GM21825 (cell line): ENCODE measurements at regions not wholly inside any gene's neighbourhood (a gene's known extent, or its start where the extent isn't known, plus 50 kb on each side); places are given as distances from the start of the nearest gene placed in this dataset.
A peak's percentile ranks its signal among the peaks of the same experiment; 100 is the strongest.

Source experiments
- ATAC-seq: cut with Tn5 transposase; IDR thresholded peaks from one replicate; pipeline ENCODE4 v1.9.1; 2021; ENCODE audit warnings: mild to moderate bottlenecking, moderate library complexity; ENCODE audit not compliant: unreplicated experiment

DNA sequence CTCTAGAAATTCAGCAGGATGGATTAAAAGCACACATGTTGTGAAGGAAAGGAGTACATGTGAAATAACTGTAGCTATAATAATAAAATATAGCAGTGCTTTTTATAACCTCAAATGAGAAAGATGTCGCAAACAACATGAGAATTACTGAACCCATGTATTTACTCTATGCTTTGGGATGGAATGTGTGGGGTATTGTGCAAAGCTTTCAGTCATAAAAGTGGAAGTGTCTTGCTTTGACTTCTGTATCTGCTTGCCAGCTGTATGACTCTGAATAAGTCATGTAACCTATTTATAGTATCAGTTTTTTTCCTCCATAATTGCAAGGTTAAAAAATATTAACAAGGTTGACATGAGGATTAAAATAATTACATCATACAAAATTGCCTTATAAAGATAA lies 519.3 kb upstream of the CADM2 start:
- no peak for ATAC-seq

DNA sequence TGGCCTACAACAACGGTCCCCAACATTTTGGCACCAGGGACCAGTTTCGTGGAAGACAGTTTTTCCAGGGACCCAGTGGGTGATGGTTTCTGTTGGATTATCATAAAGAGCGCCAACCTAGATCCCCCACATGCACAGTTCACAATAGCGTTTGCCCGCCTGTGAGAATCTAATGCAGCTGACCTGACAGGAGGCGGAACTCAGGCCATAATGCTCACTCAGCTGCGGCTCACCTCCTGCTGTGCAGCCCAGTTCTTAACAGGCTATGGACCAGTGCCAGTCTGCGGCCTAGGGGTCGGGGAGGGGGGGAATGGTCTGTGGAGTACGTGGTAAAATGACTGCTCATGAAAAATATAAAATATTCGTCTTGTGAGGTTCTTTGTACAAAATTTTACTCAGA lies 518.5 kb upstream of the CADM2 start:
- ATAC-seq = no peak

DNA sequence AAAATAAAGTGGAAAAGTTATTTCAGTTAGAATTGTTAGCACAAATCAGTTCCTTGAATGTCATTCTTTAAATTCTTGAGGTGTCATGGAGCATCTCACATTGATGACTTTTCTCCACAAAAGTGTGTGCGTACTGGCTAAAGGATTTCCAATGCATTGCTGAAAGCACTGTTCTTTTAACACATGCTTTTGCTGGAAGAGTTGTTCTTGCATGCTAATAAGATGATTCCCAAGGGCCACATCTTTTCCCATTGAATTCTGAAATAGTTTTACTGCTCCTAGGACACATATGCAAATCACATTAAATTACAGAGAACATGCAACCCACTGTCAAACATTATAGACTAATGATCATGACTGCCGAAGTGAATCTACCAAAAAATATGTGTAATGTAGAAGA lies 516.3 kb upstream of the CADM2 start:
- no peak for ATAC-seq

DNA sequence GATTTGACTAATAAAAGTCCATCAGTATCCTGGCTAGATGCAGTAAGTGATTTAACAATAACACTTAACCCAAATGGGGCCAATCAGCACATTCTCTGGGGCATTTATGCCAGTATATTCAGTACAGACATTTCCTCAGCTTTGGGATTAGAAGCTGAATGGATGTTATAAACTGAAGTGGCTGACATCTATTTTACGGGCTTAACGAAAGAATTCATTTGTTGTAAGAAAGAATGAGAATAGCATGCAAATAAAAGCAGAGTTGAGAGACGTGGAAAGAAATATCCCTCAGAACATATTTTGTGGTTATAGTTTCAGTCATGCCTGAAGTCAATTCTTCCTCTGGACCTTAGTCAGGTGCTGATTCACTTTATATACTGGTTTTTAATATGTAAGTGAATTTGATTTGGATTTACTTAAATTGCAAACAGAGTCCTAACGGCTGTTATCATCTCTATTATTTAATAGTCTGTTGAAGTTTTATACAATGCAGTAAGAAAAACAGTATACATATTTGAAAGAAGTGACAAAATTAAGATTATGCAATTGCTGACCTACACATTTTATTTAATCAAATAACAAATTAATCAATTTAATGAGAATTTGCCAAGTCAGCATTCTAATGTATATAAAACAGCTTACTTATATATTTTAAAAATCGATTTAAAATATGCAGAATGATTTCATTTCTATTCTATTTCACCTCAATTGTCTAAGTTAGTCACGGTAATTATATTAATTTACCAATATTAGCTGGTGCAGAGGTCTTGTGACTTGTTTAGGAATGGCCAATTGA lies 513.9 kb upstream of the CADM2 start:
- no peak for ATAC-seq

DNA sequence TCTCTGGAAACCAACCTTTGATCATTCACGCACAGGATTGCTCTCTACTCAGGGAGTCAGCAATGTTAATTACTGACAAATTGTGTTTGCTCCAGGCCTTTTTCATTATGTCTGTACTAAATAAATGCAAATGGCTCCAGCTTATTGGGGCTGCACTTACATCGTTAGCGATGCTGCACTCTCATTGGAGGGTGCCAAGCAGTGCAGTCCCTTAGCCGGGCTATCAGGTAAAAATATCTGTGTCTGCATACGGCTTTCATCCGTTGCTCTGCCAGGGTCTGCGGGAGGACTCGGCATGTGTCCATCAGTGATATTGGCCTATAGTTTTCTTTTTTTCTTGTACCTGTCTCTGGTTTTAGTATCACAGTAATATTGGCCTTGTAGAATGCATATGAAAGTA lies 471.5 kb upstream of the CADM2 start:
- ATAC-seq = no peak

DNA sequence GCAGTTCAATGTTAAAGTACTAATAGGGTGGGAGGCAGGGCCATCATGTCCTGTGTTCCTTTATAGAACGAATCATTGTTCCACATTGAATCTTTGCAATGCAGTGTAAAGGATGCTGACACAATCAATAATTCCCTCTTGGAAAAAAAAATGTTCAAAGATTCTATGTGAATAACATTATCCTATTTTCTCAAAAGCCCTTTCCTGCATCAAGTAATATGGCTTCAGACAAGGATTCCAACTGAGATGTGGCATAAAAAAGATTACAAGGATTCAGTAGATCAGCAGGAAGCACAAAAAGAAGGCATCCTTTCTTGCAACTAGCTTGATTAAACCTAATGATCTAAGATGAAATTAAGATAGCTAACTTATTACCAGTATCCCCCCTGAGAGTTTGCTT lies 454.0 kb upstream of the CADM2 start:
- no peak for ATAC-seq

DNA sequence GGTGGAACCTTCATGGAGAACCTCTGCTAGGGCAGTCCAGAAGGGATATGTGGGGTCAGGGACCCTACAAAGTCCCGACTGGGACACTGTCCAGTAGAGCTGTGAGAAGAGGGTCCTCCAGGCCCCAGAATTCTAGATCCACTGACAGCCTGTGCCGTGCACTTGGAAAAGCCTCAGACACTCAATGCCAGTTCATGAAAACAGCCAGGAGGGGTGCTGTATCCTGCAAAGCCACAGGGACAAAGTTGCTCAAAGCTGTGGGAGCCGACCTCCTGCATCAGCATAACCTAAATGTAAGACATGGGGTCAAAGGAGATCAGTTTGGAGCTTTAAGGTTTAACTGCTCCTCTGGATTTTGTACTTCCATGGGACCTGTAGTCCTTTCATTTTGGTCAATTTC lies 448.8 kb upstream of the CADM2 start:
- no peak for ATAC-seq

DNA sequence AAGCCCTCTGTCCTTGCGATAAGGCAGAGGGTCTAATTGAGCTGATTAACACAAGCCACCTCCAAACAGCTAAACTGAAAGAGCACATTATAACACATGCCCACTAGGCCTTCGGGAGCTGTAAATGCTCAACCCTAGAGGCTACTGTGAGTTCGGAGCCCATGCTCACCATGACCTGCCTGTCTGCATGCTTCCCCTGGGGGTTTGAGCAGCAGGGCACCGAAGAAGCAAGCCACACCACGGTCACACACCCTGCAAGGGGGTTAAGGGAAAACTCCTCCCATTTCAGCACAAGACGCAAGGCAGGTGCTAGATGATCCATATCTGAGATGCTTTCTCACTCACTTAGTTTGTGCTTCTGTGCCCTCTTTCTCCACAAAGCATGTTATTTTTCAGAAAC lies 435.9 kb upstream of the CADM2 start:
- no peak for ATAC-seq

DNA sequence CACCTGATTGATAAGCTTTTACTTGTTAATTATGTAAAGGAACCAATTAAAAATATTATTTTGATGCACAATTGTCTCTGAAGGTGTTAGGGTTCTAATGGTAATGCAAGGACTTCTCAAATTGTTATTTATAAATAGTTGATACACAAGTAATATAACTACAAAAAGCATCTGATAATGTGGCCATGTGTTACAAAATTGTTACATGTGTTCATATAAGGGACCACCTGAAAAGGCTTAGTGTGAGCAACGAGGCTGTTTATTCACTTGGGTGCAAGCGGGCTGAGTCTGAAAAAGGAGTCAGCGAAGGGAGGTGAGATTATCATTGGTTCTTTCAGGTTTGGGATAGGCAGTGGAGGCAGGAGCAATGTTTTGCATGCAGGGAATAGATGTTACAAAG lies 421.9 kb upstream of the CADM2 start:
- no peak for ATAC-seq

DNA sequence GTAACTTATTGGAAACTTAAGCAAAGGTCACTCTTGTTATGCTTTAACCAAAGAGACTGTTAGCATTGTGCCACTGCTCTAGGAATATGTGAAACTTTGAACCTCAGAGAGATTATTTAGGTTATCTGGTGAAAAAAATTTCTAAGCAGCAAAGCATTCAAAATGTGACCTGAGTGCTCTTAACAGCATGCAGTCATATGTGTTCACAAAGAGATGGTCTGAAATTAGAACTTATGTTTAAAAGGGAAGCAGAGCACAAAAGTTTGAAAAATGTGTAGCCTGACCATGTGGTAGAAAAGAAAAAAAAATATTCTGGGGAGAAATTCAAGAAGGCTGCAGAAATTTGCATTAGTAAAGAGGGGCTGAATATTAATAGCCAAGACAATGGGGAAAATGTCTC lies 420.2 kb upstream of the CADM2 start:
- no peak for ATAC-seq

DNA sequence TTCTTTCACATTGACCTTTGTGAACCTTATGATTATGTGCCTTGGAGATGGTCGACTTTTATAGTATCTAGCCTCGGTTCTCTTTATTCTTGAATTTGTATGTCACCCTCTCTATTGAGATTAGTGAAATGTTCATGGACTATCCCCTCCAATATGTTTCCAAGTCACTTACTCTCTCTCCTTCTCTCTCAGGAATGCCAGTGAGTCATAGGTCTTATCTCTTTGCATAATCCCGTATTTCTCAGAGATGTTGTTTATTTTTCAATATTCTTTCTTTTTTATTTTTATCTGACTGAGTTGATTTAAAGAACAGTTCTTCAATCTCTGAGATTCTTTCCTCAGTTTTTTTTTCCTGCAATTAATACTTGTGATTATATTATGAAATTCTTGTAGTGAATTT lies 411.6 kb upstream of the CADM2 start:
- no peak for ATAC-seq

DNA sequence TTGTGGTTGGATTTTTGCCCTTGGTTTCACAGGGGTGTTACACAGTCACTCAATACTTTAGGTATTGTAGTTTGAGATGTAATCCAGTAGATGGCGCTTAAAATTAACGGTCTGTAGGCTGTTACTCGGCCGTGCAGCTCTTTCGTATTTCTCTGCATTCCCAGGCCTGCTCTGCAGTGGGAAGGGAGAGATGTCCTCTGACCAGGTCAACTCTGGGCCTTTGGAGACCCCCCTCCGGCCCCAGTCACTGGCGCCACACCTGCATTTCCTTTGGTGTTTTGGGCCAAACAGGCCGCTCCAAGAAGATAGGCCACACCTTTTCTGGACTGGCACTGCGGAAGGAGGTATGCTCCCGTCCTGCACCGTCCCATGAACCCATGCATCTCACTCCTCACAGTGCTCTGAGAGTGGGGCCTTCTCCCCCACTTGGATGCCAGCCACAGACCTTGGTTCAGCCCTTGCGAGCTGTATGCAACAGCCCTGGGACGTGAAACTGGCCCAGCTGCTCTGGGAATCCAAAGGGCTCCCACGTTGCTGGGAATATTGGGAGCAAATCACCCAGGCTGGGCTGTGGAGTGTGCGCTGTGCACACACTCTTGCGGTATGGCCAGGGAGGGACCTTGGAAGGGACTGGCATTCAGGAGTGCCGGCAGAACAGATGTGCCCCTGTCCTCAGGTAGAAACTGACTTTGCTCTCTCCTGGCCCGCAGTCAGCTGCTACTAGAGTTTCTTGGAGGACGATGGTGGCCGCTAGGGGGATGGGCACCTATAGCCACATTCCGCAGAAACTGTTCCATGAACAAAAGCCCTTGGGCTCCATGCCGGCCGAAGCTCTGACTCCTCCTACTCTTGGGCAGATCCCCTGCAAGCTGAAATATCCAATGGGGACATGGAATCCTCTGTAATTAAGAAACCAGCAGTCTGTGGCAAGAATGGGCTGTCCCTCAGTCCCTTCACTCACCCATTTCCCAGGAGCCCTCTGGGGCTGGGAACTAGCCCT lies 410.5 kb upstream of the CADM2 start:
- peak; percentile 88 for ATAC-seq

DNA sequence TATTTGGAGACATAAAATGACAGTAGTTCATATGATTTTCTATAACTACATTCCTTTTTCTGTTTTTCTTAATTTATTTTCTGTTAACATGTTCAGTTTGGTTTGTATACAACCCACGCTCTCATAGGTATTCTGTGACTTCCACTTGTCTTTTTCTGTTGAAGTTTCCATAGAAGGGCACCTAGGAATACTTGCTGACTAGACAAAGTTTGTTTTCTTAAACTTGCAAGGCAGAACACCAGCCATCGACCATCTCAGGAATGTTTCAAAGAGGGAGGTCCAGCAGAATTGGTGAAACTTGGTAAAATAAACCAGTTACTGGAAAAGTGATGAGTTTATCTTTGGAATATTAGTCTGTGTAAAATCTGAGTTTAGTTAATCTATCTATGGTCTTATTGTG lies 403.2 kb upstream of the CADM2 start:
- ATAC-seq = no peak

DNA sequence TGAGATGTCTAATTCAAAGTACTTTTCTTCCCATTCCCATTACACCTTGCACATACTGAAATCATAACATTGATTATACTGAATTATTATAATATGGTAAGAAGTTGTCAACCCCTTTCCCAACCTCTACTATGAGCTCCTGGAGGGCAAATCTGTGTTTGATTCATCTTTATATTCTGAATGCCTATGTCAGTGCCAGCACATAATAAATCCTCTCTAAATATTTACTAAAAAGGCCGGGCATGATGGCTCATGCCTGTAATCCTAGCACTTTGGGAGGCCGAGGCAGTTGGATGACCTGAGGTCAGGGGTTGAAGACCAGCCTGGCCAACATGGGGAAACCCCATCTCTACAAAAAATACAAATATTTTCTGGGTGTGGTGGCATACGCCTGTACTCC lies 392.5 kb upstream of the CADM2 start:
- no peak for ATAC-seq

DNA sequence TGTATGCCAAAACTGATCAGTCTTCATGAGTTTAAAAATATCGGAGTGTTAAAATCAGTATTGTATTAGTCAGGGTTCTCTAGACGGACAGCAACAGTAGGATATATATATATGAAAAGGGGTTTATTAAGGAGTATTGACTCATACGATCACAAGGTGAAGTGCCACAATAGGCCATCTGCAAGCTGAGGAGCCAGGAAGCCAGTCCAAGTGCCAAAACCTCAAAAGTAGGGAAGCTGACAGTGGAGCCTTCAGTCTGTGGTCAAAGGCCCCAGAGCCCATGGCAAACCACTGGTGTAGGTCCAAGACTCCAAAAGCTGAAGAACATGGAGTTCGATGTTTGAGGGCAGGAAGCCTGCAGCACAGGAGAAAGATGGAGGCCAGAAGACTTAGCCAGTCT lies 391.0 kb upstream of the CADM2 start:
- no peak for ATAC-seq

DNA sequence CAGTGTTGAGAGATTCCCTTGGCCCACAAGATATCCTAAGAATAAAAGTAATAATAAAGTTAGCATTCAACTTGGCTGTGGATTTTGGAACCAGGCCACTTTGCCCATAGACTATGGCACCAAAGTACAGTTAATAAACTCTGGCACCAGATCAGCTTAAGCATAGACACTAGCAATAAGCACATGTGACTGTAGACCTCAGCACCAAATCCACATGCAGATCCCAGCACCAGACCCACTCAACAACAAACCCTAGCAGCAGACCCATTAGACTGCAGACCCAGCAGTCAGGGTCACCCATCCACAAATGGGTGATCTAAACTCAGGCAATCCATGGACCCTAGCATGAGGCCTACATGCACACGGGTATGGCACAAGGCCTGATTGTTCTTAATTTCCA lies 384.8 kb upstream of the CADM2 start:
- no peak for ATAC-seq

DNA sequence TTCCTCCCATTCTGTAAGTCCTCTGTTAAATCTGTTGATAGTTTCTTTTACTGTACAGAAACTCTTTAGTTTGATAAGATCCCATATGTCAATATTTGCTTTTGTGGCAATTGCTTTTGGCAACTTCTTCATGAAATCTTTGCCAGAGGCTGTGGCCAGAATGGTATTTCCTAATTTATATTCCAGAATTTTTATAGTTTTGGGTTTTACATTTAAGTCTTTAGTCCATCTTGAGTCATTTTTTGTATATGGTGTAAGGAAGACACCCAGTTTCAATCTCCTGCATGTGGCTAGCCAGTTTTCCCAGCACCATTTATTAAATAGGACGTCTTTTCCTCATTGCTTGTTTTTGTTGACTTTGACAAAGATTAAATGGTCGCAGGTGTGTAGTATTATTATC lies 372.4 kb upstream of the CADM2 start:
- ATAC-seq = no peak

DNA sequence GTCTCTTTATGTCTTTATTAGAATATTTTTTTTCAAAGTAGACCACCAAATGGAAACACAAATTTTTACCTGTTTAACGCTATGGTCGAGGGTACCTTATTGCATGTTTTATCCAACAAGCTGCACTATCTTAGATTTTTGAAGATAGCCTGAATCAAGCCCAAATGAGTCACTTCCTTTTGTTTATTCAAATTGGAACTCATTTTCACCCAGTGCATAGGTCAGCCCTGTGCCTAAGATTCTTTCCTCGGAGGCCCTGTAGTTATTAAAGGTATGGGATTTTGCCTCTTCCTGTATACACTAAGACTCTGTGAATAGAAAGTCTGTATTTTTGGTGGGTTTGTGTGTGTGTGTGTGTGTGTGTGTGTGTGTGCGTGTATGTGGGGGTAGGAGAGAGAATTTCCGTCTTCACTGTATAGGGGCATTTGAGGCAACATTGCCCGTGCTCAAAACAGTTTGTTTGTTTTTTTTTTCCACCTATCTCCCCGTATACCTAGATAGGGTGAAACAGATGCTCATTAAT lies 358.0 kb upstream of the CADM2 start:
- ATAC-seq = no peak

DNA sequence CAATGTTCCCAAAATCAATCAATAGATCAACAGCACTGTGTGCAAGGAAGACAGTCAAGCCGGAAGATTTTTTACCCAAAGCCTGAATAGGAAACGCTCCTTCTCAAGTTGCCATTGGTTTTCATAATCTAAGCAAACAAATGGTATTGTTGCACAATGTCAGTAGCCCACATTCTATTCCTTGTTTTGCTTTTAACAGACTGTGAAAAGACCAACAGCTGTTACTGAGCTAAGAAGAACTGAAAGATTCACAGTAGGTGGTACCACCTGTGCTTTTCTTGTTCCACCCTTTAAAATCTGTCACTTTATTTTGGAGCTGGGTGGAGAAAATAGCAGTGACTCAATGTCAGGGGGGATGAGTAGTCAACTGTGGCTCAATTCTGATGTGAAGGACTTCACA lies 357.5 kb upstream of the CADM2 start:
- ATAC-seq = no peak

DNA sequence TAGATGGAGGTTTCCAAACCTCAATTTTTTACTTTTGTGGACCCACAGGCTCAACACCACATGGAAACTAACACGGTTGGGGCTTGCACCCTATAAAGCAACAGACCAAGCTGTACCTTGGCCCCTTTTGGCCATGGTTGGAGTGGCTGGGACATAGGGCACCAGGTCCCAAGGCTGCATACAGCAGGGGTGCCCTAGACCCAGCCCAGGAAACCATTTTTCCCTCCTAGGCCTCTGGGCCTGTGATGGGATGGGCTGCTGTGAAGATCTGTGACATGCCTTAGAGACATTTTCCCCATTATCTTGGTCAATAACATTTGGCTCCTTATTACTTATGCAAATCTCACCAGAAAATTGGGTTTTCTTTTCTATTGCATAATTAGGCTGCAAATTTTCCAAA lies 337.0 kb upstream of the CADM2 start:
- no peak for ATAC-seq

DNA sequence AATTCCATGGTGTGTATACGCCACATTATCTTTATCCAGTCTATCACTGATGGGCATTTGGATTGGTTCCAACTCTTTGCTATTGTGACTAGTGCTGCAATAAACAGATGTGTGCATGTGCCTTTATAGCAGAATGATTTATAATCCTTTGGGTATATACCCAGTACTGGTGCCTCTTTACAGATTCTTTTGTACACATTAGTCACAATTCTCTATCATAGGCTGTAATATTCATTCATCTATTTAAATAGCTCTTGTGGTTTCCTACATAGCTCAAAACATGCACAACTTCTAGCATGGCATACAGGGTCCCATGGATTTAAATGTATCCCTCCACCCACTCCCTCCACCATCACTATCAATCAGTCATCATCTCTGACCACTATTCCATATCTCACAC lies 324.1 kb upstream of the CADM2 start:
- no peak for ATAC-seq

DNA sequence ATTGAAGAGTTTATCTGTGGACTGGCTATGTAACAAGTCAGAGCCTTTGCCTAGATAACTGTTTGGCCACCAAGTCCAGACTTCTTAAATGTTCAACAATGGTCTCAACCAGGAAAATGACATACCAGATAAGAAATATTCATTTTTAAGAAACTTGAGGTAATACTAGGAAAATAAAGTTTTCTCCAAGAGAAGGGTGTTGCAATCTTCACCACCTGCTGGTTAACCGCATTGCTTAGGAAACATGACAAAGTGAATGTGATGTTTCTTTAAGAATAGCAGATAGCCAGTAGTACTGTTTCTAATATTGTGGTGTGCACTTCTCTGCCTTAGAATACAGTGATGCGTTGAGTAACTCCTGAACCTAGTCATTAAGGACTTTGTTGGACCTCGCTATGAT lies 321.5 kb upstream of the CADM2 start:
- no peak for ATAC-seq
